Mesenchymal stem cell (in vitro differentiated cells and primary cell): ENCODE measurements at regions not wholly inside any gene's neighbourhood (a gene's known extent, or its start where the extent isn't known, plus 50 kb on each side); places are given as distances from the start of the nearest gene placed in this dataset.

Source experiments
- DNase-seq: peaks from one replicate; pipeline ENCODE4 v3.0.0-alpha.2; 2013
- H2AFZ ChIP-seq: one replicate; pipeline ENCODE4 v1.6.1; 2013; ENCODE audit warnings: low read depth, mild to moderate bottlenecking, control low read depth, inconsistent platforms, low read length, moderate library complexity
- H2AK5ac ChIP-seq: 2 replicates; pipeline ENCODE4 v1.6.1; 2013; ENCODE audit warnings: low read length, moderate library complexity, mild to moderate bottlenecking, inconsistent platforms; ENCODE audit not compliant: severe bottlenecking
- H2BK120ac ChIP-seq: one replicate; pipeline ENCODE4 v1.6.1; 2013; ENCODE audit warnings: low read depth, mild to moderate bottlenecking, inconsistent platforms, low read length, moderate library complexity
- H2BK12ac ChIP-seq, 2 experiments: one replicate each; pipeline ENCODE4 v1.6.1; 2013; ENCODE audit warnings: inconsistent platforms in 2 of 2, low read length in 2 of 2, mild to moderate bottlenecking in 2 of 2, moderate library complexity in 2 of 2, control low read depth in 1 of 2
- H2BK15ac ChIP-seq: one replicate; pipeline ENCODE4 v1.6.1; 2013; ENCODE audit warnings: mild to moderate bottlenecking, low read depth, inconsistent platforms; ENCODE audit not compliant: poor library complexity, severe bottlenecking
- H2BK5ac ChIP-seq: 2 replicates; pipeline ENCODE4 v1.6.1; 2013; ENCODE audit warnings: low read depth, mild to moderate bottlenecking, low read length, control low read depth, inconsistent platforms; ENCODE audit not compliant: poor library complexity, severe bottlenecking
- H3K14ac ChIP-seq, 2 experiments: one replicate each; pipeline ENCODE4 v1.6.1; 2013; ENCODE audit warnings: inconsistent platforms in 2 of 2, low read length in 2 of 2, control low read depth in 1 of 2, mild to moderate bottlenecking in 1 of 2, moderate library complexity in 1 of 2
- H3K18ac ChIP-seq, 2 experiments: one replicate each; pipeline ENCODE4 v1.6.1; 2013; ENCODE audit warnings: inconsistent platforms in 2 of 2, low read length in 2 of 2, control low read depth in 1 of 2, low read depth in 1 of 2, mild to moderate bottlenecking in 1 of 2
- H3K23ac ChIP-seq, 2 experiments: one replicate each; pipeline ENCODE4 v1.6.1; 2013; ENCODE audit warnings: inconsistent platforms in 2 of 2, low read length in 2 of 2, mild to moderate bottlenecking in 2 of 2, moderate library complexity in 2 of 2, control low read depth in 1 of 2
- H3K27ac ChIP-seq: 2 replicates; pipeline ENCODE4 v1.5.1; 2013; ENCODE audit warnings: mild to moderate bottlenecking, moderate library complexity, low read length, control low read depth, inconsistent platforms; ENCODE audit not compliant: poor library complexity, severe bottlenecking
- H3K27me3 ChIP-seq, 2 experiments: 2 replicates each; pipeline versions ENCODE4 v1.6.1 to v1.7.0; 2013; ENCODE audit warnings: low read length in 2 of 2, mild to moderate bottlenecking in 2 of 2, moderate library complexity in 2 of 2, control low read depth in 1 of 2, inconsistent platforms in 1 of 2; ENCODE audit not compliant: control insufficient read depth in 1 of 2, insufficient read depth in 1 of 2
- H3K36me3 ChIP-seq, 2 experiments: 2 replicates each; pipeline versions ENCODE4 v1.6.1 to v1.7.0; 2013; ENCODE audit warnings: low read length in 2 of 2, control low read depth in 1 of 2, inconsistent platforms in 1 of 2, low read depth in 1 of 2, mild to moderate bottlenecking in 1 of 2; ENCODE audit not compliant: insufficient read depth in 2 of 2, control insufficient read depth in 1 of 2
- H3K4ac ChIP-seq, 2 experiments: one replicate each; pipeline ENCODE4 v1.6.1; 2013; ENCODE audit warnings: inconsistent platforms in 2 of 2, low read length in 2 of 2, mild to moderate bottlenecking in 2 of 2, moderate library complexity in 2 of 2, control low read depth in 1 of 2, low read depth in 1 of 2
- H3K4me1 ChIP-seq: 2 replicates; pipeline ENCODE4 v1.6.1; 2013; ENCODE audit warnings: low read depth, low read length, control low read depth; ENCODE audit not compliant: control insufficient read depth, insufficient read depth
- H3K4me2 ChIP-seq: 2 replicates; pipeline ENCODE4 v1.6.1; 2013; ENCODE audit warnings: low read length, mild to moderate bottlenecking, inconsistent platforms; ENCODE audit not compliant: poor library complexity, severe bottlenecking
- H3K4me3 ChIP-seq, 2 experiments: 2 replicates each; pipeline versions ENCODE4 v1.5.1 to v1.7.0; 2013; ENCODE audit warnings: low read length in 2 of 2, mild to moderate bottlenecking in 2 of 2, control low read depth in 1 of 2, low read depth in 1 of 2; ENCODE audit not compliant: insufficient read depth in 1 of 2
- H3K79me1 ChIP-seq: replicated peaks from 2 replicates; pipeline ENCODE4 v1.6.1; 2013; ENCODE audit warnings: mild to moderate bottlenecking, control low read depth, low read length, inconsistent platforms; ENCODE audit not compliant: poor library complexity, severe bottlenecking
- H3K9ac ChIP-seq: 2 replicates; pipeline ENCODE4 v1.7.0; 2013; ENCODE audit warnings: mild to moderate bottlenecking, low read length, moderate library complexity
- H3K9me3 ChIP-seq: 2 replicates; pipeline ENCODE4 v1.7.0; 2013; ENCODE audit warnings: mild to moderate bottlenecking, low read length; ENCODE audit not compliant: control insufficient read depth
- H4K8ac ChIP-seq: one replicate; pipeline ENCODE4 v1.6.1; 2013; ENCODE audit warnings: inconsistent platforms, mild to moderate bottlenecking, low read length, moderate library complexity
- H4K91ac ChIP-seq: one replicate; pipeline ENCODE4 v1.6.1; 2013; ENCODE audit warnings: mild to moderate bottlenecking, low read length, inconsistent platforms
- WGBS: methylation state at CpG from one replicate; pipeline ENCODE4 v1.1.7; 2013; ENCODE audit warnings: mixed read lengths; 5-methylcytosine and 5-hydroxymethylcytosine counted together

DNA sequence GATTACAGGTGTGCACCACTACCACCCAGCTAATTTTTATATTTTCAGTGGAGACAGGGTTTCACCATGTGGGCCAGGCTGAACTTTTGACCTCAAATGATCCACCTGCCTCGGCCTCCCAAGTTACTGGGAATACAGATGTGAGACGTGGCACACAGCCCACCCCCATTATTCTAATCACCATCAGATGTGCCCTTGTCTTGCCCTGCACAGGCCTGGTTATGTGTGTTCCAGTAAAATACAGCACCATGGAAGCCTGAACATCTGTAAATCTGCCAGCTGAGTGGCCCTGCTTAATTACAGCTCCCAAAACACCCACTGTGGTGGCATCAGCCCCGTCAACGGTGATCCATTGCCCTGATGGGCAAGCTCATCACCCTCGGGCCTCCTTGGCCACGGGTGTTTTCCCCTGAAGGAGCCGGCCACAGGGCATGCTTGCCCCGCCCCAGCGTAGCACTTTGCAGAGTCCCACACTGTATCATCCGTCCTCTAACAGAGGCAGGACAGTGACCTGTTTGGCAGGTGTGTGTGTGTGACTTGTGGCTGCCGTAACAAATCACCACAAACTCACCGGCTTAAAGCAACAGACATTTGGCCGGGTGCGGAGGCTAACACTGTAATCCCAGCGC, 74.5 kb downstream of the RBFOX3 start:
- Histone ChIP-seq H3K23ac (no peak overlapping the region), H3K9me3 (no peaks in the 10 kb centered on the region), H3K4ac (no peak overlapping the region), H2AK5ac (no peak overlapping the region), H3K4me3 (no peak overlapping the region), H3K4me1 (no peaks in the 10 kb centered on the region), H3K4me2 (no peak overlapping the region), H3K27me3 (peaks cover 4 to 48% of the 10 kb centered on the region in 2 experiments), H3K18ac (no peak overlapping the region), H3K9ac (no peak overlapping the region), H3K36me3 (no peaks in the 10 kb centered on the region), H2BK15ac (no peak overlapping the region), H2BK12ac (no peak overlapping the region), H2BK120ac (no peak overlapping the region), H3K27ac (no peak overlapping the region), H3K14ac (no peak overlapping the region), H2BK5ac (no peak overlapping the region), H4K91ac (no peak overlapping the region), H4K8ac (no peak overlapping the region), H2AFZ (no peak overlapping the region), H3K79me1 (no peaks in the 10 kb centered on the region)
- no peak for DNase-seq
- WGBS = 77% methylated on average over 14 of the region's 15 CpGs

DNA sequence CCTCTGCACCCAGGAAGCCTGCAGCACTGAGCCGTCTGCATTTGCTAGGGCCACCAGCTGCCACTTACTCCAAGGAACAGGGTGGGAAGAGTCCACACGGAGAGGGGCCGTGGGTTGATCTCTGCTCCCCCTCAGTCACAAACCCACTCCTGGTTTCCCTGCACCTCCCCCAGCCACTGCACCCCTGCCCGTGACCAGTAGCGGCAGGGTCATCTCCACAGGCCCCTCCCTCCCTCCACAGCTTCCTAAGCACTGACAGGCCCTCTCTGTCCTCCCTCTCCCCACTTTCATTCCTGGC, 75.2 kb downstream of the RBFOX3 start:
- H2BK120ac ChIP-seq = no peak overlapping the region
- no peak overlapping the region for H3K27ac ChIP-seq
- no peak overlapping the region for H4K8ac ChIP-seq
- no peaks in the 10 kb centered on the region for H3K4me1 ChIP-seq
- no peak overlapping the region for H3K14ac ChIP-seq
- H3K4me3 ChIP-seq = no peak overlapping the region
- no peak overlapping the region for H3K23ac ChIP-seq
- H3K18ac ChIP-seq = no peak overlapping the region
- H3K79me1 ChIP-seq = no peaks in the 10 kb centered on the region
- H3K27me3 ChIP-seq = peaks cover 4 to 54% of the 10 kb centered on the region in 2 experiments
- no peak for DNase-seq
- no peak overlapping the region for H2AFZ ChIP-seq
- 81% methylated on average over 5 of the region's 5 CpGs for WGBS
- H3K4me2 ChIP-seq = no peak overlapping the region
- H2BK12ac ChIP-seq = no peak overlapping the region
- no peak overlapping the region for H3K4ac ChIP-seq
- H2BK5ac ChIP-seq = no peak overlapping the region
- H4K91ac ChIP-seq = no peak overlapping the region
- H3K9me3 ChIP-seq = no peaks in the 10 kb centered on the region
- H3K36me3 ChIP-seq = no peaks in the 10 kb centered on the region
- H3K9ac ChIP-seq = no peak overlapping the region
- no peak overlapping the region for H2BK15ac ChIP-seq
- H2AK5ac ChIP-seq = no peak overlapping the region

DNA sequence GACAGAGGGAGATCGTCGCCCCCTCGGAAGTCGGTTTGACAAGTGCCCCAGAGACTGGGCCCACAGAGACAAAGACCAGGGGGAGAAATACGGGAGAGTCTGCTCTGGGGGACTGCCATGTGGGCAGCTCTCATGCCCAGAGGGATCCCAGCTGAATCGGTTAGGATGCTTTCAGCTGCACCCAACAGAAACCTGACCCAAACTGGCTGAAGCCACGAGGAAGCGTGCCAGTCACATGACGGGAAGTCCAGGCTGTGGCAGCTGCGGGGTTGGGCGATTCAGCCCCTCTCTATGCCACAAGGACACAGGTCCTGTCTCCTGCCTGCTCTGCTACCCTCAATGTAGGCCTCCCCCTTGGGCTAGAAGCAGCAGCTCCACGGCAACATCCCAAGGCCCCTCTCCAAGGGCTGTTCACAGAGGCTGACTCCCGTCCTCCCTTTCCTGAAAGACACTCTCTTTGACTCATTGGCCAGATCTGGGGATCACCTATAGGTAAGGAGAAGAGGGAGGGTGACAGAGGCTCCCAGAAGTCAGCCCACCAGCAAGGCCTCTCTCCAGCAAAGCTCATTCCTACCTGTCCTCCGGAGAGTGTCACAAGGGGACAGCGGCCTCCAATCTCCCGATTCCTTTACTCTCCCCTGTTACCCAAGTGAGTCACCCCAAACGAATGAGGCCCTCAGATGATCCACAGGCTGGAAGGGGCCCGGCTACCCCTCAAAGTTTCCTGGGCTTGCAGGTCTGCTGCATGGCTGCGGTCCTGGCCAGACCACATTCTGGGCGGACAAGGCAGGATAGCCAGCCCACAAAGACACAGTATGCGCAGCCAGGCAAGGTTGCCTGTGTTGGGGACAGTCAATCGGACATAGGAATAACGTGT, 75.8 kb downstream of the RBFOX3 start:
- H2BK15ac ChIP-seq = no peak overlapping the region
- H3K36me3 ChIP-seq = no peaks in the 10 kb centered on the region
- no peak overlapping the region for H3K4me2 ChIP-seq
- no peak overlapping the region for H3K9ac ChIP-seq
- H2AK5ac ChIP-seq = no peak overlapping the region
- H2BK12ac ChIP-seq = no peak overlapping the region
- H3K4me1 ChIP-seq = no peaks in the 10 kb centered on the region
- no peak overlapping the region for H3K27ac ChIP-seq
- H4K8ac ChIP-seq = no peak overlapping the region
- WGBS = 82% methylated on average over 21 of the region's 23 CpGs
- no peaks in the 10 kb centered on the region for H3K79me1 ChIP-seq
- H2BK5ac ChIP-seq = no peak overlapping the region
- no peak overlapping the region for H3K18ac ChIP-seq
- no peak overlapping the region for H4K91ac ChIP-seq
- no peaks in the 10 kb centered on the region for H3K9me3 ChIP-seq
- H3K27me3 ChIP-seq = peaks cover 4 to 59% of the 10 kb centered on the region in 2 experiments
- H2AFZ ChIP-seq = no peak overlapping the region
- no peak overlapping the region for H3K4me3 ChIP-seq
- no peak overlapping the region for H3K14ac ChIP-seq
- H3K23ac ChIP-seq = no peak overlapping the region
- DNase-seq = no peak
- no peak overlapping the region for H2BK120ac ChIP-seq
- H3K4ac ChIP-seq = no peak overlapping the region

DNA sequence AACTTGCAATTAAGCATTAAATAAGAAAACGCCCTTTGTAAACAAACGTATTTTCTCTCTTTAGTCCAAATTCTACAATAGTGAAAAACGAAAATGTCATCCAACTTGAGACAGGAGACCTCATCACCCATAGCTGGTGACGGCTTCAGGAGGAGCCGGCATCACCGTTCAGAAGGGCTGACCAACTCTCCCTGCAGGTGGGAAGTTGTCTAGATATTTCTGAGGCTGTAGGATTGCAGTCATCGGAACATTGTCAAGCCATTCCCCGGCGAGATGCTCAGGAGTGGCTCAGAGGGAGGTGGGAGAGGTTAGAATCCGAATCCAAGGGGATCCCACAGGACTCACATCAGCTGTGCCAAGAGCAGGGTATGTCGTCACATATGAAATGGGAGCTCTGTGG, 76.7 kb downstream of the RBFOX3 start:
- WGBS = 77% methylated on average over 11 of the region's 11 CpGs
- no peak overlapping the region for H4K8ac ChIP-seq
- no peak overlapping the region for H2BK12ac ChIP-seq

More for the DNA sequence above, 76.7 kb downstream of the RBFOX3 start:
- H2AFZ ChIP-seq = no peak overlapping the region
- peaks cover 4 to 66% of the 10 kb centered on the region in 2 experiments for H3K27me3 ChIP-seq
- H2AK5ac ChIP-seq = no peak overlapping the region
- H3K9me3 ChIP-seq = no peaks in the 10 kb centered on the region
- H3K4me1 ChIP-seq = no peaks in the 10 kb centered on the region
- no peak for DNase-seq
- no peak overlapping the region for H3K4me2 ChIP-seq
- H3K4me3 ChIP-seq = no peak overlapping the region
- no peak overlapping the region for H4K91ac ChIP-seq
- no peak overlapping the region for H3K23ac ChIP-seq
- no peak overlapping the region for H3K9ac ChIP-seq
- no peak overlapping the region for H3K18ac ChIP-seq
- no peak overlapping the region for H2BK5ac ChIP-seq
- no peaks in the 10 kb centered on the region for H3K36me3 ChIP-seq
- no peaks in the 10 kb centered on the region for H3K79me1 ChIP-seq
- H3K14ac ChIP-seq = no peak overlapping the region
- no peak overlapping the region for H3K4ac ChIP-seq
- no peak overlapping the region for H2BK120ac ChIP-seq
- no peak overlapping the region for H3K27ac ChIP-seq
- no peak overlapping the region for H2BK15ac ChIP-seq
